ENCODE measurements at regions not wholly inside any gene's neighbourhood (a gene's known extent, or its start where the extent isn't known, plus 50 kb on each side); places are given as distances from the start of the nearest gene placed in this dataset.
A peak's percentile ranks its signal among the peaks of the same experiment; 100 is the strongest.
"Not testable (repeated sequence)": the region's sequence is repeated elsewhere in the genome, so short reads cannot be mapped to it uniquely, and the experiment has no call there.

DNA sequence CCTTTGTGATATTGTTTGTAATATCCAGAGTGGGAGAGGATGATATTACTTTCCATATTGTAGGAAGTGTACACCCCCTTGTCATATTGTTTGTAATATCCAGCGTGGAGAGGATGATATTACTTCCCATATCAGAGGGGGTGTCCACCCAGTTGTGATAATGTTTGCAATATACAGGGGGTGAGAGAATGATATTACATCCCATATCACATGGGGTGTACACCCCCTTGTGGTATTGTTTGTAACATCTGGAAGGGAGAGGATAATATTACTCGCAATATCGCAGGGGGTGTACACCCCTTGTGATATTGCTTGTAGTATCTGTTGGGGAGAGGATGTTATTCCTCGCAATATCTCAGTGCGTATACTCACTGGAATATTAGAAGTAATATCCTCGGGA lies 61.5 kb downstream of the PRSS23 start:
- no peak for DNase-seq (ENCODE audit: low read depth in 2 of 2)

DNA sequence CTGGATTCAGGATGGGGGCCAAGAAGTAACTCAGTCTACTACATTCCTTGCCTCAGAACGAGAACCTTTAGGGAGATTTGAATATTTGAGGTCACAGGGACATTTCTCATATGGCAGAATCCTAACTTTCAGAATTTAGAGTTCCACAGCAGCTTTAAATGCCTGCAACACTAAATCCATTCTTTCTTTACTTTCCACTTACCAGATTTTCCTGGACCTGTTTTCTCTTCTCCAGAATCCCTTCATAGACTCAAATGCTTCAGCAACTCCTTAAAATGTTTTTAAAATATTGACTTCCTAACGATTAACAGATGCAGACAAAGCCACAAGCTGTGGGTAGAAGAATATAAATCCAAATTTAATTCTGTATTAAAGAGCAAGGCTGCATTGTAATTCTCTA lies 63.1 kb downstream of the PRSS23 start:
- DNase-seq (ENCODE audit: low read depth in 2 of 2) = no peak

DNA sequence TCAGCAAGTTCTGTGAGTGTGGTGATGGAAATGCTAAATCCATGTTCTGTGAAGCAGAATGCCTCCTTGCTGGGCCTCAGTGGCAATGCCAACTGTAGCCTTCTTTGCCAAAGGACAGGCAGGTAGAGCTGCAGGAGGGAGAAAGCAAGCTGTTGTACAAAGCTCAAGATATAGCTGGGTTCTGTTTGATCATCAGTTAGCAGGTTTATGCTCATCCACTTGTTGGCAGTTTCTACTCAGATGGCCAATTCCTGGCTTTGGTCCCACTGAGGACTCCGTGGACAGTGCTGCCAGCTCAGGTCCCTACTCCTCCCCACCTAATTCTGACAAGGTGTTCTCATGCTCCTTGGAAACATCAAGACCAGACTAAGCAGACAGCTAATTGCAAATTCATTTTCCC lies 65.1 kb downstream of the PRSS23 start:
- DNase-seq (ENCODE audit: low read depth in 2 of 2) = no peak

DNA sequence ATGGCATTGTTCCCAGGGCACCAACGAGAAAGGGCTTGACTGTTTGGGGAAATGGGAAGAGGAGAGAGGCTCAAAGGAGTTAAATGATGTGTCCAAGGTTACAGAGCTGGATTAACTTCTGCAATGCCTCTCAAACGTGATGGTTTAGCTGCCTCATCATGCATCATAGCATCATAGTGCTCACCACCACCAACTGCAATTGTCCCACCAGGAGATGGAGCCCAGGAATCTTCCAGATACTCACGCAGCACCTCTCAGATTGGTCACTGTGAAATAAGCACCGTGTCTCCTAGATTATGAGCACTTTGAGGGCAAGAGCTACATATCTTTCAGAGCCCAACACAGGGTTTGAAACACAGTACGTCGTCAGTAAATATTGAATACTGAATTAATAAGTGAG lies 69.2 kb downstream of the PRSS23 start:
- DNase-seq (ENCODE audit: low read depth in 2 of 2) = no peak

DNA sequence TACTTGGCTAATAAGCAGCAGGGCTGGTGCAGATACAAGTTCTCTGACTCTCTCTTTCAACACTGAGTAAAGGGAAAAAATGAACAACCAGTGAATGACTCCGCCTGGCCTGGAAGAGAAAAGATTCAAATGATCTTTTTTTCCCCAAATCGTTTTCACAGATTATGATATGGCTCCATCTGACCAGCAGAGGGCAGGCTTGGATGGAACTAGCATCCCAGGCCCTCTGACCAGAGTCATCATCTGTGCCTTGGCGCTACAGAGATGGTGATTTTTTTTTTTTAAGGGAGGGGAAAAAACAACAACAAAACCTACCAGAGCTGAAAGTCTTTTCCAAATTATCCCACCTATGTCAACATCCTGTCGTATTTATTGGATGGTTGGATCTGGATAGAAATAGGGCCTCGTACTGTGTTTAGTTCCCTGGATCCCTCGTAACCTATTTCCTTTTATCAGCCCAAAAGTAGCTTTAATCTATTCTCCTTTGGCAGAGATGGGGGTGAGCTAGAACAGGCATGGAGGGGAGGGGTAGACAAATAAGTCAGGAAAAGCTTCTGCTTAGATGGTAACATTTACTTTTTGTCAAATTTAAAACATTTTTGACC lies 69.7 kb downstream of the PRSS23 start:
- peak; percentile 9 to 37 for DNase-seq (ENCODE audit: low read depth in 2 of 2)

DNA sequence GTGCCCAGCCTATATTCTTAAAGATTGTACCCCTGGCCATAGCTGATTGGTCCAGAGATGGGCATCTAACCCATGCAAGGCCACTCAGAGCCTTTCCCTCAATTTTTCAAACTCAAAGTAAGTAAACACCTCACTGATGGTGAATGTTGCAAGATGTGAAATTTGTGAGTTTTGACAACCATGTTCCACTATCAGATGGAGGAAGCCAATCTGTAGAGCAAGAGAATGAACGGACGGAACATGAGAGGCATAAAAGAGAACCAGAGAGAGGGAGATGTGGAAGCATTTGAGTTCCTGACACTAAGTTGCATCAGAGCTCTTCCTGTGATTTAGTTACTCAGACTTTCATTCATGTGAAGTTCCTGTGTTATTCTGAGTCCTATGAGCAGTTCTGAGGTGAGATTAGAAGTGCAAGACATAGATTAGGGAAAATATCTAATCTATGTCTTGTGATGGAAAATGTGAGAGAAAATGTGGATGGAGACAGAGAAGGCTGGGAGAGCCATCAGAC lies 73.3 kb downstream of the PRSS23 start:
- no peak for DNase-seq (ENCODE audit: low read depth in 2 of 2)

DNA sequence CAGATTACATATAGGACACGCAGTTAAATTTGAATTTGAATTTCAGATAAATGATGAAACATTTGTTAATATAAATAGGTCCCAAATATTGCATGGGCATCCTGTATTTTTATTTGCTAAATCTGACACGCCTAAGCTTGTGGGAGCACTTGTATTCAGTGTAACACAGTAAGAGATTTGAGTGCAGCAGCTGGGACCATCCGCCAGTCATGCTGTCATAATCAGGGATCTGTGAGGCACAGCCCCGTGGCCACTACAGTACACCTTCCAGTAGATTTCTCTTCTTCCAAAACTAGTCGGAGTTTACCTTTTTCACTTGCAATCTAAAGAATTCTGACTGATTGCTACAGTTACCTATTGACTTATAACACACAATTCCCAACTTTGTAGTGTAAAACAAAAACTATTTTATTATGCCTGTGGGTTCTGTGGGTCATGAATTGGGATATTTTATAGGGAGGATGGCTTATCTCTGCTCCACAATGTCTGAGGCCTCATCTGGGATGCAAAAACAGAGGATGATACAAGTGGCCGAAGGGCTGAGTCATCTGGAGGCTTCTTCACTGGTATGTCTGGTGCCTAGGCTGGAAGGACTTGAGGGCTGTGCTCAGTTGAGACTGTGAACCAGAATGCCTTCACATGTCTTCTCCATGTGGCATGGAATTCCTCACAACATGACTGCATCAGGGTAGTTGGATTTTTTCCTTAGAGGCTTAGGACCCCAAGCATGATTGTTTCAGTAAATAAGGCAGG lies 74.1 kb downstream of the PRSS23 start:
- no peak for DNase-seq (ENCODE audit: low read depth in 2 of 2)

DNA sequence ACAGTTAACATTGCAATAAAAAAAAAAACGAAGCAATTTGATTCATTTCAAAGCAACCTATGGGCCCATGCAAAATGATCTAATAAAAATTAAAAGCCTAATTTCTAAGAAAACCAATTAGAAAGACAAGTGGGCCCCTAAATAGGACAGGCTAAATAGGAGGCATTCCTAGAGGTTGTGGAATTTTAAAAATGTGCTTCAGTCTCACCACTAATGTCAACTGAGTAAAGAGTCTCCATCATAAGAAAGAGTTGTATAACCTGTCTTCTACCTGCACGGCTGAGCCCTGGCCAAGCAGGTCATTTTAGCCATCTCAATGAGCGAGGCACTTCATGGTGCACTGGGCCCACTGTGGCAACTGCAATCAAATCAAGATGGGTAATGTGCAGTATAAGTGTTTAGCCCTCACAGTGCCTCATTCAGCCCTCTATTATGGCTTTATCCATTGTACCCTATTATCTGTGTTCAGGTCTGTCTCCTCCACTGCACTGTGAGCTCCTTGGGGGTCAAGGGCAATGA lies 76.4 kb downstream of the PRSS23 start:
- no peak for DNase-seq (ENCODE audit: low read depth in 2 of 2)

DNA sequence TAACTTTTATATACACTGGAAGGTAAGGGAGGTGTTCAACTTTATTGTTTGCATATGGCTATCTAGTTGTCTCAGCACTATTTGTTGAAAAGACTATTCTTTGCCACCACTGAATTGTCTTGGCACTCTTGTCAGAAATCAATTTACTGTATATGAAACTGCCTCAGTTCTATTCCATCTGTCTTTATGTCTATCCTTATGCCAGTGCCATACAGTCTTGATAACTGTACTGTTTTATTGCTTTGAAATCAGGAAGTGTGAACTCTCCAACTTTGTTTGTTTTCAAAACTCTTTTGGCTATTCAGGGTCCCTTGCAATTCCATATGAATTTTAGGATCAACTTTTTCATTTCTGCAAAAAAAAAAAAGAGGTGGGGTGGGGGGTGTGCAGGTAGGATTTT lies 77.2 kb downstream of the PRSS23 start:
- no peak for DNase-seq (ENCODE audit: low read depth in 2 of 2)

DNA sequence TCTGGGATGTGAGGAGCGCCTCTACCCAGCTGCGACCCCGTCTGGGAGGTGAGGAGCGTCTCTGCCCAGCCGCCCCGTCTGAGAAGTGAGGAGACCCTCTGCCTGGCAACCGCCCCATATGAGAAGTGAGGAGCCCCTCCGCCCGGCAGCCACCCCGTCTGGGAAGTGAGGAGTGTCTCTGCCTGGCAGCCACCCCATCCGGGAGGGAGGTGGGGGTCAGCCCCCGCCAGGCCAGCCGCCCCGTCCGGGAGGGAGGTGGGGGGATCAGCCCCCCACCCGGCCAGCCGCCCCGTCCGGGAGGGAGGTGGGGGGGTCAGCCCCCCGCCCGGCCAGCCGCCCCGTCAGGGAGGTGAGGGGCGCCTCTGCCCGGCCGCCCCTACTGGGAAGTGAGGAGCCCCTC lies 76.0 kb downstream of the FZD4 start:
- DNase-seq (ENCODE audit: low read depth in 2 of 2) = not testable (repeated sequence)

DNA sequence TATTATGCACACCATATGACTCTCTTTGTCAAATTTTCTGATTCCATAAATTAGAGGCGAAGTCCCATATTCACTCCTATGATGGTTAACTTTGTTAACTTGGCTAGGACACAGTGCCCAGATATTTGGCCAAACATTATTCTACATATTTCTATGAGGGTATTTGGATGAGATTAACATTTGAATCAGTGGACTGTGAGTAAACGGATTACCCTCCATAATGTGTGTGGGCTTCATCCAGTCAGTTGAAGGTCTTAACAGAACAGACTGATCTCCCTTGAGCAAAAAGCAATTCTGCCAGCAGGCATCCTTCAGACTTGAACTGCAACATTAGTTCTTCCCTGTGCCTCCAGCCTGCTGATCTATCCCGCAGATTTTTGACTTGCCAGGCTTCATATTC lies 69.9 kb downstream of the FZD4 start:
- no peak for DNase-seq (ENCODE audit: low read depth in 2 of 2)

DNA sequence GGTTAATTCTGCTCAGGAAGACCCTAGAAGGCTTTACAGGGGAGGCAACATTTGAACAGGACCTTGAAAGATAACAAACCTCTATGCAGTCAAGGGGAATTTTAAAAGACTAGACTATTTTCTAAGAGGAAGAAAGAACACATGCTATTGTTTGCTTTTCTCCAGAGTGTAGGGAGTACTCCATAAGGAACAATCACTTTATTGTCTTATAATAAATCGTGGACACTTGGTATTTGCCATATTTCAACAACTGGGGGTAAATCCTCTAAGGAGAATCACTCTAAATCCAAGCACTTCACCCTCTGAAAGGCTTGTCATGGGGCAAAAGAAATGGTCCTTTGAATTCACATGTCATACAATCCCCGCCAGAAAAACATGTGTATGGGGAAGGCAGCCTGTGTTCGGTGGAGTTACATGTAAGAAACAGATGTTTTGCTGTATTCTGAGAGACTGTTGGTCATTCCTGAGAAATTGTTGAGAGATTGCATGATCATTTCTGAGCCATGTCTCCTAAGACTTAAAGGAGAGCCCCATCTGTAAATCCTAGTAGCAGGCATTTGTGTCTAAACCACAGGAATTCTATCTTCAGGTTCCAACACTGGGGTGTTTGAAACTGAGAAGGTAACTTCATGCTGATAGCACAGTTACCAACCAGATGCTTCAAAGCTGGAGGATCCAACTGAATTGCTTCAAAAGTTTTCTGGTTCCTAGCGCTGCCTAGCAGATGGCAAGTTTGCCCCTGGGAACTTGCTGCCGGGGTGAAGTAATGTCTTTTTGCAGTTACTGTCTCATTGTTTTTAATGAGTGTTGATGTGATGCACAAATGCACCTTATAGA lies 66.8 kb downstream of the FZD4 start:
- DNase-seq (ENCODE audit: low read depth in 2 of 2) = no peak

DNA sequence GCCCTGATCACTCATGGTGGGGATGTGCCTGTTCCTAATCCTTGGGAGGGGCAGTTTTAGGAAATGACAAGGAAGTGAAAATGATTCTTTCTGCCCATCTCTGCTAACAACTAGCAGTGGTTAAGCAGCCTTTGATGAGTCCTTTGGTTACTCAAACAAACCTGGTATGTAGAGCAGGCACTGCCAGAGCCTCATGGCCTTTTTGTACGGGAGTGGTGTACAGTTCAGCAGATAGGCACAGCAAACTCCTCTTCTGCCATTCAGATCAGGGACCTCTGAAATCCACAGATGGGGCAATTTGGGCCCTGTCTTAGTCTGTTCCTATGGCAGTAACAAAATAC lies 66.2 kb downstream of the FZD4 start:
- no peak for DNase-seq (ENCODE audit: low read depth in 2 of 2)

DNA sequence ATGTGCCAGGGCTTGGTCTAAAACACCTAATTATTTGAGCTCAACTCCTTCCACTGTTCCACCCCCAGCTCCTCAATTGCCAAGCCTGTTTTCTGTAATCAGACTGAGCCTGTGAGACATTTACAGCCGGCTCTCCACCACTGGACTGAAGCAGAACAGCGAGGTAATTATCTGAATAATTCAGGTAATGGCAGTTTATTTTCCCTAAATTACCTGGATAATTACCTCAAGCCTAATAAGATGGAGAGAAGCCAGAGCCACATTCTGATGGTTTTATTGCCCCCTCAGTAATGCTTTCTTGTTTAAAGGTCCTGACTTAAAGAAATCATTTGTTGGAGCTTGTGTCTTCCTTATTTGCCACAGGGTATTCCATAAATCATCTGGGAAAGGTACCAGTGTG lies 64.2 kb downstream of the FZD4 start:
- no peak for DNase-seq (ENCODE audit: low read depth in 2 of 2)

DNA sequence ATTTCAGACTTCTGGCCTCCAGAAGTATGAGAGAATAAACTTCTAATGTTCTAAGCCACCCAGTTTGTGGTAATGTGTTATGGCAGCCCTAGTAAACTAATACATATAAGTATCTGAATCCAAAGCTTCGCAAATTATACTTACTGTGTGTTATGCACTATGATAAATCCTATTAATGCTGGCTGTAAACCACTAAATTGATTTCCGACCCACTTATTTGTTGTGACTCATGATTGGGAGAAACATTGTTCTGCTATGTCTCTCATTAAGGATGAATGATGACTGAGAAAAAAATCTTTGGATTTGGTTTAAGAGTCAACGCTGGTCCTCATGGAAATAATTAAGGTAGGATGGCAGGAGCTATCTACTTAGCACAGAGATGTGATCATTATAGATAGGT lies 62.0 kb downstream of the FZD4 start:
- DNase-seq (ENCODE audit: low read depth in 2 of 2) = no peak
